ENCODE measurements at regions not wholly inside any gene's neighbourhood (a gene's known extent, or its start where the extent isn't known, plus 50 kb on each side); places are given as distances from the start of the nearest gene placed in this dataset.
A peak's percentile ranks its signal among the peaks of the same experiment; 100 is the strongest.

- no peak overlapping the region for H3K27ac ChIP-seq
- peaks cover 0 to 26% (median 0%) of the 10 kb centered on the region in 3 donors for H3K4me1 ChIP-seq
- no peak overlapping the region for H3K4me3 ChIP-seq
- no peaks in the 10 kb centered on the region for H3K9me3 ChIP-seq
- intact Hi-C loops (cut with DNase I), result no loop called here
- TF ChIP-seq CTCF (IDR thresholded peaks at IDR 0.05) (no peak), POLR2A (IDR thresholded peaks at IDR 0.05) (no peak)
- peaks cover 0 to 2% (median 0%) of the 10 kb centered on the region in 4 donors for H3K27me3 ChIP-seq
- DNase-seq, result no peak
- 74 to 100% methylated on average over 1 to 3 of the region's 4 CpGs for WGBS, 2 donors
- H3K36me3 ChIP-seq, result no peaks in the 10 kb centered on the region
Observed at GRCh38 chr3:193798051-193798450, 205.0 kb downstream of the OPA1 start.

GRCh38 chr3:193800138-193801043, 207.4 kb downstream of the OPA1 start:
- Histone ChIP-seq H3K9me3 (no peaks in the 10 kb centered on the region), H3K4me1 (peaks cover 0 to 33% (median 0%) of the 10 kb centered on the region in 3 donors), H3K27me3 (no peaks in the 10 kb centered on the region), H3K27ac (peak overlapping the region in 1 of 4 donors; percentile 34), H3K36me3 (no peaks in the 10 kb centered on the region), H3K4me3 (no peak overlapping the region)
- TF ChIP-seq POLR2A (IDR thresholded peaks at IDR 0.05) (no peak), CTCF (IDR thresholded peaks at IDR 0.05) (no peak)
- intact Hi-C loops (cut with DNase I), result no loop called here
- WGBS, 2 donors, result 86 to 88% methylated on average over 11 to 12 of the region's 12 CpGs
- no peak for DNase-seq

- Histone ChIP-seq H3K36me3 (no peaks in the 10 kb centered on the region), H3K4me3 (no peak overlapping the region), H3K9me3 (no peaks in the 10 kb centered on the region), H3K27ac (no peak overlapping the region), H3K27me3 (no peaks in the 10 kb centered on the region), H3K4me1 (peaks cover 0 to 41% (median 0%) of the 10 kb centered on the region in 3 donors)
- no peak for TF ChIP-seq POLR2A (IDR thresholded peaks at IDR 0.05)
- TF ChIP-seq CTCF (IDR thresholded peaks at IDR 0.05), result no peak
- intact Hi-C loops (cut with DNase I), result no loop called here
- DNase-seq, result no peak
Observed at GRCh38 chr3:193801097-193801496, 208.1 kb downstream of the OPA1 start.

GRCh38 chr3:193803288-193803687, 210.3 kb downstream of the OPA1 start:
- WGBS, 2 donors, result 53 to 57% methylated on average over 4 of the region's 4 CpGs
- no peaks in the 10 kb centered on the region for H3K36me3 ChIP-seq
- peak overlapping the region in 3 of 4 donors; percentile 27 to 59 (median 33) for H3K27ac ChIP-seq
- no peak for DNase-seq
- H3K27me3 ChIP-seq, result no peaks in the 10 kb centered on the region
- intact Hi-C loops (cut with DNase I), result no loop called here
- H3K9me3 ChIP-seq, result no peaks in the 10 kb centered on the region
- H3K4me3 ChIP-seq, result no peak overlapping the region
- H3K4me1 ChIP-seq, result peaks cover 0 to 53% (median 0%) of the 10 kb centered on the region in 3 donors
- TF ChIP-seq CTCF (IDR thresholded peaks at IDR 0.05), result no peak
- no peak for TF ChIP-seq POLR2A (IDR thresholded peaks at IDR 0.05)

- no peak overlapping the region for H3K4me3 ChIP-seq
- no peak for TF ChIP-seq POLR2A (IDR thresholded peaks at IDR 0.05)
- no peak for TF ChIP-seq CTCF (IDR thresholded peaks at IDR 0.05)
- no peak for DNase-seq
- intact Hi-C loops (cut with DNase I), result no loop called here
- no peaks in the 10 kb centered on the region for H3K9me3 ChIP-seq
- no peaks in the 10 kb centered on the region for H3K27me3 ChIP-seq
- 21 to 65% methylated on average over 7 to 8 of the region's 8 CpGs for WGBS, 2 donors
- H3K36me3 ChIP-seq, result no peaks in the 10 kb centered on the region
- peaks cover 0 to 36% (median 0%) of the 10 kb centered on the region in 3 donors for H3K4me1 ChIP-seq
- no peak overlapping the region for H3K27ac ChIP-seq
Observed at GRCh38 chr3:193805448-193805847, 212.4 kb downstream of the OPA1 start.

All from esophagus squamous epithelium (tissue), 5 donors.